CD14-positive monocyte (primary cell): ENCODE measurements at regions not wholly inside any gene's neighbourhood (a gene's known extent, or its start where the extent isn't known, plus 50 kb on each side); places are given as distances from the start of the nearest gene placed in this dataset.

ENCODE experiments used
- DNase-seq, 3 donors: peaks; one replicate each; pipeline ENCODE4 v3.0.0-alpha.2; 2011 to 2022
- H2AFZ ChIP-seq: 2 replicates; pipeline ENCODE4 v1.6.0; 2012; ENCODE audit warnings: mild to moderate bottlenecking, low read depth, low read length, inconsistent platforms; ENCODE audit not compliant: insufficient read depth, poor library complexity, severe bottlenecking
- H3K27ac ChIP-seq, 2 donors: 1 replicate in 1 of 2; 2 replicates in 1 of 2; pipeline ENCODE4 v1.5.1; 2012 to 2013; ENCODE audit warnings: low read length in 2 of 2, control low read depth in 1 of 2, inconsistent platforms in 1 of 2, low read depth in 1 of 2, mild to moderate bottlenecking in 1 of 2
- H3K27me3 ChIP-seq, 2 donors: one replicate each; pipeline versions ENCODE4 v1.6.0 to v1.6.1; 2011 to 2013; ENCODE audit warnings: low read length in 2 of 2; ENCODE audit not compliant: control insufficient read depth in 2 of 2, insufficient read depth in 2 of 2
- H3K36me3 ChIP-seq, 2 donors: replicated peaks in 1 of 2; 1 replicate in 1 of 2; 2 replicates in 1 of 2; pipeline versions ENCODE4 v1.5.1 to v1.6.1; 2012 to 2013; ENCODE audit warnings: low read length in 2 of 2, control low read depth in 1 of 2, inconsistent platforms in 1 of 2, mild to moderate bottlenecking in 1 of 2; ENCODE audit not compliant: insufficient read depth in 2 of 2, control insufficient read depth in 1 of 2
- H3K4me1 ChIP-seq, 2 donors: 1 replicate in 1 of 2; 2 replicates in 1 of 2; pipeline versions ENCODE4 v1.5.1 to v1.6.1; 2012 to 2013; ENCODE audit warnings: low read length in 2 of 2, control low read depth in 1 of 2, inconsistent platforms in 1 of 2, mild to moderate bottlenecking in 1 of 2, moderate library complexity in 1 of 2; ENCODE audit not compliant: insufficient read depth in 2 of 2, control insufficient read depth in 1 of 2
- H3K4me2 ChIP-seq: replicated peaks from 2 replicates; pipeline ENCODE3; 2012; ENCODE audit warnings: low read length, moderate library complexity, mild to moderate bottlenecking; ENCODE audit not compliant: poor library complexity, severe bottlenecking; ENCODE audit errors: extremely low read depth
- H3K4me3 ChIP-seq, 3 experiments: fragments of 200-600 bp in 1 of 3; sonication (generic) in 1 of 3; replicated peaks in 1 of 3; 1 replicate in 2 of 3; 2 replicates in 1 of 3; pipeline ENCODE4 v1.5.1; 2011 to 2013; ENCODE audit warnings: low read length in 3 of 3, mild to moderate bottlenecking in 3 of 3, control low read depth in 2 of 3, low read depth in 2 of 3, inconsistent platforms in 1 of 3, moderate library complexity in 1 of 3
- H3K79me2 ChIP-seq: 2 replicates; pipeline ENCODE4 v1.6.0; 2012; ENCODE audit warnings: mild to moderate bottlenecking, control low read depth, inconsistent platforms, low read length, moderate library complexity; ENCODE audit not compliant: insufficient read depth
- H3K9ac ChIP-seq: 2 replicates; pipeline ENCODE4 v1.6.0; 2017; ENCODE audit warnings: low read length, mild to moderate bottlenecking; ENCODE audit not compliant: insufficient read depth, poor library complexity, severe bottlenecking
- H3K9me3 ChIP-seq, 2 donors: replicated peaks in 1 of 2; 1 replicate in 1 of 2; 2 replicates in 1 of 2; pipeline versions ENCODE4 v1.5.1 to v1.6.1; 2012 to 2013; ENCODE audit warnings: low read length in 2 of 2, control low read depth in 1 of 2; ENCODE audit not compliant: control insufficient read depth in 1 of 2, insufficient read depth in 1 of 2
- H4K20me1 ChIP-seq: 2 replicates; pipeline ENCODE4 v1.6.0; 2012; ENCODE audit warnings: mild to moderate bottlenecking, low read length, control low read depth, moderate library complexity; ENCODE audit not compliant: insufficient read depth
- H3K27ac Mint-ChIP-seq, 7 donors: one replicate each; pipeline ENCODE4 v1.8.0; 2020; ENCODE audit warnings: mild to moderate bottlenecking in 7 of 7, mixed read lengths in 7 of 7, moderate library complexity in 6 of 7, inconsistent platforms in 2 of 7
- H3K27me3 Mint-ChIP-seq, 3 donors: one replicate each; pipeline ENCODE4 v1.8.0; 2021 to 2022; ENCODE audit warnings: low read depth in 3 of 3, mild to moderate bottlenecking in 3 of 3, mixed read lengths in 3 of 3, moderate library complexity in 3 of 3, inconsistent platforms in 1 of 3
- H3K36me3 Mint-ChIP-seq, 2 donors: one replicate each; pipeline ENCODE4 v1.8.0; 2020; ENCODE audit warnings: mixed read lengths in 2 of 2, inconsistent platforms in 1 of 2, mild to moderate bottlenecking in 1 of 2
- H3K4me1 Mint-ChIP-seq: one replicate; pipeline ENCODE4 v1.8.0; 2020; ENCODE audit warnings: mild to moderate bottlenecking, mixed read lengths
- H3K4me3 Mint-ChIP-seq, 2 donors: one replicate each; pipeline ENCODE4 v1.8.0; 2020; ENCODE audit warnings: mild to moderate bottlenecking in 2 of 2, mixed read lengths in 2 of 2, moderate library complexity in 1 of 2
- H3K9me3 Mint-ChIP-seq, 7 donors: one replicate each; pipeline ENCODE4 v1.8.0; 2020 to 2022; ENCODE audit warnings: mixed read lengths in 7 of 7, mild to moderate bottlenecking in 6 of 7, moderate library complexity in 6 of 7, inconsistent platforms in 2 of 7
- CTCF ChIP-seq: fragments of 200-600 bp; IDR thresholded peaks from one replicate; pipeline ENCODE4 v1.8.0; 2022; ENCODE audit warnings: antibody characterized with exemption, mild to moderate bottlenecking
- WGBS: methylation state at CpG from one replicate; pipeline ENCODE4 v1.1.5; 2013; ENCODE audit warnings: missing lambda C conversion rate; ENCODE audit not compliant: insufficient coverage; 5-methylcytosine and 5-hydroxymethylcytosine counted together
- intact Hi-C, 2 donors: fragments of 100-400 bp; cut with micrococcal nuclease; formaldehyde crosslinking; loops; one replicate each; pipeline versions ENCODE4 v1.15.0 to v1.15.1; 2023

DNA sequence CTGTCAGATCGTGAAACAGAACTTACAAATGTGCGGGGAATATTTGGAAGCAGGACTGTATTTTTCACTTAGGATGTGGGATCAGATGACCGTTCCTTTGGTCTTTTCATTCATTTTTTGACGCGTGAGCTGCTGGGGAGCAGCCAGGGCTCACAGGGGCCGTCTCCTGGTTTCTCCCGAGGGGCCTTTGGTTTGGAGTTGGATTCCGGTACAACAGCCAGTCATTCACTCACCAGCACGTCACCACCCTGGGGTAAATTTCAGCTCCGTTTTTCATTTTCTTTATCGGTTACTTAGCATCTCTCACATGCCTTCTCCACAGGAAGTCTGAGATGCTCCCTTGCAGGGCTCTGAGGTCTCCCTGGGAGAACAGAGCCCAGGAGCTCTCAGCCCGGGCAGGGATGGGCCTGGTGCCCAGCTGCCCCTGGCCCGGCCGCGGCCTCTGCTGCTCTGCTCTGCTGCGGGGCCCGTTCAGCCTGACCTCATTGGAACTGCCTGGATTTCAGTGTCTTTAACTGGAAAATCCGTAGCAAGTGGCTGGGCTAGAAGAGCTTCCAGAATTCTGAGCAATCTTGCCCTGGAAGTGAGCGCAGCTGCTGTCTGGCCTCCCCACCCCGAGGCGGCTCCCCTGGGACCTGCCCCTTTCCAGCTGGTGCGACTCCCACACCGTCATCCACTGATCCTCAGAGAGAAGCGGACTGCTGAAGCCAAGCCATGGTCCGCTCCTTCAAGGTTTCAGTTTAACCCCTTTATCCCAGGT is 335.6 kb downstream of the EIPR1 start:
- H3K9ac ChIP-seq, result no peak overlapping the region
- peaks cover 3 to 26% of the 10 kb centered on the region in 2 donors for H3K9me3 ChIP-seq
- Mint-ChIP-seq H3K9me3 (peaks cover 3 to 20% (median 13%) of the 10 kb centered on the region in 7 donors), H3K36me3 (no peaks in the 10 kb centered on the region), H3K27ac (no peak overlapping the region), H3K4me1 (no peaks in the 10 kb centered on the region), H3K4me3 (no peak overlapping the region), H3K27me3 (peaks cover 0 to 2% (median 0%) of the 10 kb centered on the region in 3 donors)
- WGBS, result 90% methylated on average over 25 of the region's 25 CpGs
- H3K27me3 ChIP-seq, result no peaks in the 10 kb centered on the region
- H3K27ac ChIP-seq, result no peak overlapping the region
- no peaks in the 10 kb centered on the region for H3K4me1 ChIP-seq
- H3K36me3 ChIP-seq, result no peaks in the 10 kb centered on the region
- H2AFZ ChIP-seq, result no peak overlapping the region
- no peak overlapping the region for H3K4me3 ChIP-seq
- intact Hi-C loops, result no loop called here
- no peaks in the 10 kb centered on the region for H3K79me2 ChIP-seq
- DNase-seq, result no peak
- H3K4me2 ChIP-seq, result no peak overlapping the region
- no peaks in the 10 kb centered on the region for H4K20me1 ChIP-seq
- TF ChIP-seq CTCF, result no peak

DNA sequence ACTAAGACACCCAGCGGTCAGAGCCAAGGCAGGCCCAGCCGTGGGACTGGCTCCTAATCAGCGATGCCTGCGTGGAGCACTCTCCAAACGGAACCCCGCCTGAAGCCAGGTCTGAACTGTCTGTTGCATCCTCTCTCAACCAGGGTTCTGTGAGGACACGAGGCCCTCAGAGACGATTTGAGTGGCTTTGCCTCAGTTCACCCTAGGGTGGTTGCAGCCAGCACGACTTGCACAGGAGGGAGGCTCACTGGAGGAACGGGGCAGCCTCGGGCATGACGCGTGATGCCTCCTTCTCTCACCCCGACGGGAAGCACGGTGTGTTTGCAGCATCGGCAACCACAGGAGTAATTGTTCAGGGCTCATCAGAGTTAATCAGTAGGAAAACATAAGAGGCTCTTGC is 336.4 kb downstream of the EIPR1 start:
- no peak overlapping the region for H3K4me2 ChIP-seq
- no peak for TF ChIP-seq CTCF
- 93% methylated on average over 17 of the region's 17 CpGs for WGBS
- H3K27me3 ChIP-seq, result no peaks in the 10 kb centered on the region
- H3K36me3 ChIP-seq, result no peaks in the 10 kb centered on the region
- intact Hi-C loops, result no loop called here
- Mint-ChIP-seq H3K27ac (no peak overlapping the region), H3K27me3 (peaks cover 0 to 2% (median 0%) of the 10 kb centered on the region in 3 donors), H3K4me1 (no peaks in the 10 kb centered on the region), H3K9me3 (peaks cover 3 to 24% (median 13%) of the 10 kb centered on the region in 7 donors), H3K36me3 (no peaks in the 10 kb centered on the region), H3K4me3 (no peak overlapping the region)
- no peak overlapping the region for H3K27ac ChIP-seq
- no peak overlapping the region for H3K9ac ChIP-seq
- peaks cover 7 to 32% of the 10 kb centered on the region in 2 donors for H3K9me3 ChIP-seq
- H4K20me1 ChIP-seq, result no peaks in the 10 kb centered on the region
- no peaks in the 10 kb centered on the region for H3K4me1 ChIP-seq
- H3K79me2 ChIP-seq, result no peaks in the 10 kb centered on the region
- H3K4me3 ChIP-seq, result no peak overlapping the region
- no peak overlapping the region for H2AFZ ChIP-seq
- no peak for DNase-seq
